HepG2 (cell line): ENCODE measurements at regions not wholly inside any gene's neighbourhood (a gene's known extent, or its start where the extent isn't known, plus 50 kb on each side); places are given as distances from the start of the nearest gene placed in this dataset.

ENCODE experiments used
- FOSL2 ChIP-seq: sonication (generic); formaldehyde crosslinking; IDR thresholded peaks from 2 replicates; pipeline ENCODE4 v1.4.0; 2020; ENCODE audit warnings: missing genetic modification reagents
- FOXA1 ChIP-seq, 2 experiments: fragments of 450-650 bp in 1 of 2; sonication (generic) in 1 of 2; formaldehyde crosslinking in 1 of 2; IDR thresholded peaks; 2 replicates each; pipeline versions ENCODE4 v1.4.0 to v1.6.1; 2016 to 2020; ENCODE audit warnings: missing genetic modification reagents in 1 of 2
- GRHL1 ChIP-seq: sonication (generic); formaldehyde crosslinking; conservative IDR thresholded peaks from 2 replicates; pipeline ENCODE4 v1.8.0; 2022; ENCODE audit warnings: missing genetic modification reagents
- ZNF329 ChIP-seq: sonication (generic); formaldehyde crosslinking; IDR thresholded peaks from 2 replicates; pipeline ENCODE4 v1.9.0; 2021; ENCODE audit warnings: low read depth, mild to moderate bottlenecking, missing genetic modification reagents
- ZNF549 ChIP-seq: sonication (generic); formaldehyde crosslinking; IDR thresholded peaks from 2 replicates; pipeline ENCODE4 v1.5.0; 2020; ENCODE audit warnings: missing genetic modification reagents
- ZNF564 ChIP-seq: sonication (generic); formaldehyde crosslinking; IDR thresholded peaks from 2 replicates; pipeline ENCODE4 v1.8.1; 2023; ENCODE audit warnings: mild to moderate bottlenecking, missing genetic modification reagents
- ZNF597 ChIP-seq: sonication (generic); formaldehyde crosslinking; IDR thresholded peaks from 2 replicates; pipeline ENCODE4 v1.5.0; 2020; ENCODE audit warnings: missing genetic modification reagents
- ZNF674 ChIP-seq: sonication (generic); formaldehyde crosslinking; IDR thresholded peaks from 2 replicates; pipeline ENCODE4 v1.5.0; 2020; ENCODE audit warnings: low read depth, mild to moderate bottlenecking, missing genetic modification reagents
- ZNF687 ChIP-seq: sonication (generic); formaldehyde crosslinking; IDR thresholded peaks from 2 replicates; pipeline ENCODE4 v1.5.1; 2020; ENCODE audit warnings: mild to moderate bottlenecking, missing genetic modification reagents, moderate library complexity
- ZNF747 ChIP-seq: sonication (generic); formaldehyde crosslinking; IDR thresholded peaks from 2 replicates; pipeline ENCODE4 v1.8.1; 2023; ENCODE audit warnings: missing genetic modification reagents, mild to moderate bottlenecking, borderline replicate concordance

GRCh38 chr5:104755806-104756205 lies 1193.2 kb upstream of the NUDT12 start (continued):
- TF ChIP-seq ZNF687, result no peak
- TF ChIP-seq ZNF564 (CRISPR knock-in tag), result no peak
- TF ChIP-seq GRHL1 (CRISPR knock-in tag), result no peak
- no peak for TF ChIP-seq ZNF549 (CRISPR knock-in tag)
- TF ChIP-seq ZNF674 (CRISPR knock-in tag), result no peak
- TF ChIP-seq FOSL2 (CRISPR knock-in tag), result no peak
- TF ChIP-seq ZNF747 (CRISPR knock-in tag), result no peak
- no peak for TF ChIP-seq ZNF329
- no peak for TF ChIP-seq FOXA1 (IDR thresholded peaks at IDR 0.05)
- no peak for TF ChIP-seq FOXA1 (CRISPR knock-in tag; IDR thresholded peaks at IDR 0.05)
- TF ChIP-seq ZNF597 (CRISPR knock-in tag), result no peak
